Neural cell (in vitro differentiated cells): ENCODE measurements at regions not wholly inside any gene's neighbourhood (a gene's known extent, or its start where the extent isn't known, plus 50 kb on each side); places are given as distances from the start of the nearest gene placed in this dataset.

Experiments
- H2AFZ ChIP-seq: fragments of 200-600, 300-800 bp; sonication (generic), shearing (Covaris generic); 2 replicates; pipeline ENCODE4 v1.6.0; 2014; ENCODE audit warnings: low read depth, mild to moderate bottlenecking, antibody characterized with exemption, low read length, moderate library complexity
- H3F3A ChIP-seq: fragments of 200-600 bp; shearing (Covaris generic); 2 replicates; pipeline ENCODE4 v1.6.1; 2016; ENCODE audit warnings: mild to moderate bottlenecking, moderate library complexity, mixed read lengths, antibody characterized with exemption, low read length; ENCODE audit not compliant: insufficient read depth, poor library complexity, severe bottlenecking
- H3K27ac ChIP-seq: fragments of 200-600, 300-800 bp; sonication (generic), shearing (Covaris generic); 2 replicates; pipeline ENCODE4 v1.5.1; 2014; ENCODE audit warnings: mild to moderate bottlenecking, low read length, moderate library complexity
- H3K27me3 ChIP-seq: fragments of 300-800, 200-600 bp; sonication (generic), shearing (Covaris generic); 2 replicates; pipeline ENCODE4 v1.6.0; 2014; ENCODE audit warnings: mild to moderate bottlenecking, low read depth, low read length, moderate library complexity; ENCODE audit not compliant: insufficient read depth
- H3K36me3 ChIP-seq: fragments of 300-800, 200-600 bp; sonication (generic), shearing (Covaris generic); 2 replicates; pipeline ENCODE4 v1.5.1; 2014; ENCODE audit warnings: mild to moderate bottlenecking, antibody characterized with exemption, low read length, moderate library complexity; ENCODE audit not compliant: insufficient read depth
- H3K4me2 ChIP-seq: fragments of 300-800, 200-600 bp; sonication (generic), shearing (Covaris generic); 2 replicates; pipeline ENCODE4 v1.6.0; 2014; ENCODE audit warnings: mild to moderate bottlenecking, low read length
- H3K4me3 ChIP-seq: fragments of 300-800, 200-600 bp; sonication (generic), shearing (Covaris generic); 2 replicates; pipeline ENCODE4 v1.5.1; 2014; ENCODE audit warnings: mild to moderate bottlenecking, low read length, moderate library complexity
- H3K79me2 ChIP-seq: fragments of 200-600 bp; shearing (Covaris generic); replicated peaks from 2 replicates; pipeline ENCODE4 v1.6.0; 2014; ENCODE audit warnings: mild to moderate bottlenecking, low read length, moderate library complexity; ENCODE audit not compliant: insufficient read depth
- H3K9ac ChIP-seq: fragments of 300-800, 200-600 bp; sonication (generic), shearing (Covaris generic); 2 replicates; pipeline ENCODE4 v1.6.1; 2016; ENCODE audit warnings: mild to moderate bottlenecking, low read length, mixed read lengths
- H3K9me2 ChIP-seq: fragments of 200-600 bp; shearing (Covaris generic); 2 replicates; pipeline ENCODE4 v1.6.1; 2016; ENCODE audit warnings: mild to moderate bottlenecking, low read length, mixed read lengths; ENCODE audit not compliant: insufficient read depth
- H3K9me3 ChIP-seq: fragments of 200-600, 300-800 bp; sonication (generic), shearing (Covaris generic); 2 replicates; pipeline ENCODE4 v1.6.1; 2016; ENCODE audit warnings: mild to moderate bottlenecking, mixed run types, low read length, moderate library complexity, mixed read lengths
- H4K20me1 ChIP-seq: fragments of 200-600 bp; shearing (Covaris generic); 2 replicates; pipeline ENCODE4 v1.6.1; 2016; ENCODE audit warnings: mild to moderate bottlenecking, mixed run types; ENCODE audit not compliant: insufficient read depth
- EP300 ChIP-seq: fragments of 450-650 bp; conservative IDR thresholded peaks from 2 replicates; pipeline ENCODE4 v1.6.1; 2014; ENCODE audit warnings: antibody characterized with exemption, mild to moderate bottlenecking, moderate library complexity; ENCODE audit not compliant: poor library complexity, severe bottlenecking
- EZH2 ChIP-seq: fragments of 200-600, 300-800 bp; shearing (Covaris generic), sonication (generic); IDR thresholded peaks from 2 replicates; pipeline ENCODE4 v1.6.1; 2014; ENCODE audit warnings: antibody characterized with exemption, low read length, borderline replicate concordance, mild to moderate bottlenecking; ENCODE audit not compliant: insufficient read depth, poor library complexity, severe bottlenecking
- MXI1 ChIP-seq: fragments of 450-650 bp; conservative IDR thresholded peaks from 2 replicates; pipeline ENCODE4 v1.6.1; 2014; ENCODE audit warnings: antibody characterized with exemption, mild to moderate bottlenecking; ENCODE audit not compliant: poor library complexity, severe bottlenecking
- POLR2AphosphoS5 ChIP-seq: IDR thresholded peaks from 2 replicates; pipeline ENCODE4 v1.6.1; 2012
- RAD21 ChIP-seq: fragments of 450-650 bp; conservative IDR thresholded peaks from 2 replicates; pipeline ENCODE4 v1.6.1; 2014; ENCODE audit warnings: antibody characterized with exemption, mild to moderate bottlenecking, moderate library complexity
- SMC3 ChIP-seq: fragments of 450-650 bp; conservative IDR thresholded peaks from 2 replicates; pipeline ENCODE4 v1.6.1; 2014; ENCODE audit warnings: antibody characterized with exemption, mild to moderate bottlenecking, moderate library complexity; ENCODE audit not compliant: poor library complexity
- TAF1 ChIP-seq: IDR thresholded peaks from 2 replicates; pipeline ENCODE4 v1.6.1; 2012; ENCODE audit warnings: low read depth
- TF ChIP-seq, protein P1 (sequence below): IDR thresholded peaks from 2 replicates; pipeline ENCODE4 v1.6.1; 2012; ENCODE audit warnings: borderline replicate concordance
- TF ChIP-seq, protein P2 (sequence below): fragments of 450-650 bp; IDR thresholded peaks from 2 replicates; pipeline ENCODE4 v1.5.1; 2014; ENCODE audit warnings: antibody characterized with exemption, mild to moderate bottlenecking, moderate library complexity; ENCODE audit not compliant: poor library complexity, severe bottlenecking

DNA sequence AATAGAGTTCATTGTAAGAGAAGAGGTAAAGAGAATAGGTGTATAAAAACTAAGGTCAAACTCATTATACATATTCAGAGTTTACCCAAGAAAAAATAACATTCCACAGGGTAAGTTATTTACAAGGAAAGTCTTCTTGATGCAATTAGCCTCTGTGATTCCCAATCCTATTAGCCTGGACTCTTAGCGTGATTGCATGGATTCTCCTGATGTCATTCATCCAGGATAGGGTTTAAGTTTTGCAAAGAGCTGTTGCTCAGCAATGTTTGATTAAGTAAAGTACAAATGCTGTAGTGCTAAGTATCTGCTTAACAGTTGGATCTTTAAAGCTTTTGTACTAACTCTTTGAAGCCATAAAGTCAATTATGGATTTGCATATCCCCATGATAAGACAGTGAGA lies 767.8 kb upstream of the LUZP2 start:
- Histone ChIP-seq H3K36me3 (no peaks in the 10 kb centered on the region), H3K27ac (no peak overlapping the region), H3K79me2 (no peaks in the 10 kb centered on the region), H3F3A (no peaks in the 10 kb centered on the region), H3K9me3 (no peaks in the 10 kb centered on the region), H3K9ac (no peak overlapping the region), H3K4me3 (no peak overlapping the region), H2AFZ (no peak overlapping the region), H3K4me2 (no peak overlapping the region), H3K27me3 (no peaks in the 10 kb centered on the region), H4K20me1 (no peaks in the 10 kb centered on the region), H3K9me2 (no peaks in the 10 kb centered on the region)
- TF ChIP-seq SMC3, result no peak
- TF ChIP-seq, protein P1, sequence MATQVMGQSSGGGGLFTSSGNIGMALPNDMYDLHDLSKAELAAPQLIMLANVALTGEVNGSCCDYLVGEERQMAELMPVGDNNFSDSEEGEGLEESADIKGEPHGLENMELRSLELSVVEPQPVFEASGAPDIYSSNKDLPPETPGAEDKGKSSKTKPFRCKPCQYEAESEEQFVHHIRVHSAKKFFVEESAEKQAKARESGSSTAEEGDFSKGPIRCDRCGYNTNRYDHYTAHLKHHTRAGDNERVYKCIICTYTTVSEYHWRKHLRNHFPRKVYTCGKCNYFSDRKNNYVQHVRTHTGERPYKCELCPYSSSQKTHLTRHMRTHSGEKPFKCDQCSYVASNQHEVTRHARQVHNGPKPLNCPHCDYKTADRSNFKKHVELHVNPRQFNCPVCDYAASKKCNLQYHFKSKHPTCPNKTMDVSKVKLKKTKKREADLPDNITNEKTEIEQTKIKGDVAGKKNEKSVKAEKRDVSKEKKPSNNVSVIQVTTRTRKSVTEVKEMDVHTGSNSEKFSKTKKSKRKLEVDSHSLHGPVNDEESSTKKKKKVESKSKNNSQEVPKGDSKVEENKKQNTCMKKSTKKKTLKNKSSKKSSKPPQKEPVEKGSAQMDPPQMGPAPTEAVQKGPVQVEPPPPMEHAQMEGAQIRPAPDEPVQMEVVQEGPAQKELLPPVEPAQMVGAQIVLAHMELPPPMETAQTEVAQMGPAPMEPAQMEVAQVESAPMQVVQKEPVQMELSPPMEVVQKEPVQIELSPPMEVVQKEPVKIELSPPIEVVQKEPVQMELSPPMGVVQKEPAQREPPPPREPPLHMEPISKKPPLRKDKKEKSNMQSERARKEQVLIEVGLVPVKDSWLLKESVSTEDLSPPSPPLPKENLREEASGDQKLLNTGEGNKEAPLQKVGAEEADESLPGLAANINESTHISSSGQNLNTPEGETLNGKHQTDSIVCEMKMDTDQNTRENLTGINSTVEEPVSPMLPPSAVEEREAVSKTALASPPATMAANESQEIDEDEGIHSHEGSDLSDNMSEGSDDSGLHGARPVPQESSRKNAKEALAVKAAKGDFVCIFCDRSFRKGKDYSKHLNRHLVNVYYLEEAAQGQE, result no peak
- no peak for TF ChIP-seq POLR2AphosphoS5
- TF ChIP-seq MXI1, result no peak
- TF ChIP-seq EP300, result no peak
- TF ChIP-seq, protein P2, sequence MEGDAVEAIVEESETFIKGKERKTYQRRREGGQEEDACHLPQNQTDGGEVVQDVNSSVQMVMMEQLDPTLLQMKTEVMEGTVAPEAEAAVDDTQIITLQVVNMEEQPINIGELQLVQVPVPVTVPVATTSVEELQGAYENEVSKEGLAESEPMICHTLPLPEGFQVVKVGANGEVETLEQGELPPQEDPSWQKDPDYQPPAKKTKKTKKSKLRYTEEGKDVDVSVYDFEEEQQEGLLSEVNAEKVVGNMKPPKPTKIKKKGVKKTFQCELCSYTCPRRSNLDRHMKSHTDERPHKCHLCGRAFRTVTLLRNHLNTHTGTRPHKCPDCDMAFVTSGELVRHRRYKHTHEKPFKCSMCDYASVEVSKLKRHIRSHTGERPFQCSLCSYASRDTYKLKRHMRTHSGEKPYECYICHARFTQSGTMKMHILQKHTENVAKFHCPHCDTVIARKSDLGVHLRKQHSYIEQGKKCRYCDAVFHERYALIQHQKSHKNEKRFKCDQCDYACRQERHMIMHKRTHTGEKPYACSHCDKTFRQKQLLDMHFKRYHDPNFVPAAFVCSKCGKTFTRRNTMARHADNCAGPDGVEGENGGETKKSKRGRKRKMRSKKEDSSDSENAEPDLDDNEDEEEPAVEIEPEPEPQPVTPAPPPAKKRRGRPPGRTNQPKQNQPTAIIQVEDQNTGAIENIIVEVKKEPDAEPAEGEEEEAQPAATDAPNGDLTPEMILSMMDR, result no peak
- TF ChIP-seq TAF1, result no peak
- TF ChIP-seq EZH2, result no peak
- no peak for TF ChIP-seq RAD21

DNA sequence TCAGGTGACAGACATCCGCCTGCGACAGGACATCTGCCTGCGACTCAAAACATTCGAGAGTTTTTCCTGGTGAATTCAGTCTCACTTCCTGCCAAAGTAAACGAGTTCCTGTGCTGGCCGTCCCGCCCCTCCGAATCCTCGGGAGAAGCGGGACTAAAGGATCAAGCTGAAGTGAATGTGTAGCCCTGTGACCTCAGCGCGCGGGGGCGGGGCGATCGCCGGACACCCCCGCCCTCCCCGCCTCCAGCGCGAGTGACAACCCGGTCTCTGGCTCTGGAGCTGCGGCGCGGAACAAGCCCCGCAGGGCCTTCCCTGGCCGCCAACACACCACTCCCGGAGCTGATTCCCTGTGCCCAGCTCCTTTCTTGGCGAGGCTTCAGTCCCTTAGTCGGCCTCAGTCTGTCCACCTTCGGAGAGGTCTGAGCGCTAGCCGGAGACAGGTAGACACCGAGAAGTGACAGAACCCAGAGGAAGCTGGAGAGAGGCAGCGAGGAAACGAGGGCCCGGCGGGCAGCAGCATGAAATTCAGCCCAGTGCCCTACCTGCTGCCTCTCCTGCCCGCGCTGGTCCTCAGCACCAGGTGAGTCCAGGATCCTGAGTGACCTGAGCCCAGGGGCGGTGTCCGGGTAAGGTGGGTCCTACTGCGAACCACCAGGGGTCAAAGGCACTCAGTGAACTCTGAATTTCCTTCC lies 766.4 kb upstream of the LUZP2 start:
- Histone ChIP-seq H3K36me3 (no peaks in the 10 kb centered on the region), H3K9me2 (no peaks in the 10 kb centered on the region), H3K79me2 (no peaks in the 10 kb centered on the region), H3K9me3 (no peaks in the 10 kb centered on the region), H3K4me2 (no peak overlapping the region), H3F3A (no peaks in the 10 kb centered on the region), H3K9ac (no peak overlapping the region), H3K27me3 (no peaks in the 10 kb centered on the region), H2AFZ (no peak overlapping the region), H4K20me1 (no peaks in the 10 kb centered on the region), H3K4me3 (no peak overlapping the region), H3K27ac (no peak overlapping the region)
- TF ChIP-seq MXI1 (no peak), POLR2AphosphoS5 (no peak), SMC3 (no peak), EZH2 (no peak), EP300 (no peak), TAF1 (no peak), RAD21 (no peak)
- TF ChIP-seq, protein P2, result no peak
- TF ChIP-seq, protein P1, result no peak
